Osteocyte (in vitro differentiated cells): ENCODE measurements at regions not wholly inside any gene's neighbourhood (a gene's known extent, or its start where the extent isn't known, plus 50 kb on each side); places are given as distances from the start of the nearest gene placed in this dataset.

Experiments
- DNase-seq: peaks from one replicate; pipeline ENCODE4 v3.0.0; 2021; ENCODE audit warnings: mixed read lengths; ENCODE audit not compliant: unreplicated experiment; ENCODE audit errors: extremely low spot score
- H3K27ac Mint-ChIP-seq: one replicate; pipeline ENCODE4 v1.8.0; 2021; ENCODE audit warnings: mild to moderate bottlenecking, mixed read lengths; ENCODE audit not compliant: unreplicated experiment
- H3K27me3 Mint-ChIP-seq: one replicate; pipeline ENCODE4 v1.8.0; 2021; ENCODE audit warnings: mixed read lengths; ENCODE audit not compliant: unreplicated experiment
- H3K36me3 Mint-ChIP-seq: one replicate; pipeline ENCODE4 v1.8.0; 2021; ENCODE audit warnings: mixed read lengths; ENCODE audit not compliant: unreplicated experiment
- H3K4me1 Mint-ChIP-seq: one replicate; pipeline ENCODE4 v1.8.0; 2021; ENCODE audit warnings: mixed read lengths; ENCODE audit not compliant: unreplicated experiment
- H3K4me3 Mint-ChIP-seq: one replicate; pipeline ENCODE4 v1.8.0; 2021; ENCODE audit warnings: mild to moderate bottlenecking, moderate library complexity, mixed read lengths; ENCODE audit not compliant: unreplicated experiment
- H3K9me3 Mint-ChIP-seq: one replicate; pipeline ENCODE4 v1.8.0; 2021; ENCODE audit warnings: mixed read lengths; ENCODE audit not compliant: unreplicated experiment
- CTCF ChIP-seq: fragments of 200-600 bp; sonication (generic); IDR thresholded peaks from 2 replicates; pipeline ENCODE4 v1.5.0; 2021; ENCODE audit warnings: antibody characterized with exemption, mild to moderate bottlenecking, moderate library complexity

DNA sequence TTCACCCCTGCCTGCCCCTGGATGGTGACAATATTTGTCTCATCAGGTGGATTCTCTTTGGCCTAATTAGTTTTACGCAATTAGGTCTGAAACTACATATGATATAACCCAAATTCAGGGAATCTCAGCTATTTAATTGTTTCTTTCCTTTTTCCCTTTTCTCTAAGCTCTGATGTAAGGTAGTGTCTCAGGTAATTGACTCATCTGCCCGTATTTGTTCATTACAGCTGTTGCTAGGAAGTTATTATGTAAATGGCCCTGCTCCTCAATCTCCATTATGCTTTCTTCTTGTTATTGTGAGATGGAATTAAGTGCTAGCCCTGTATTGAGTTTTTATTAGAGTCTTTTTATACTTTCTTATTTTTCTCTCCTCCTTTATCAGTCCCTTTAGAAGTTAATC, 378.2 kb upstream of the ARID1B start:
- peaks cover 26% of the 10 kb centered on the region for H3K27me3 Mint-ChIP-seq
- no peak for TF ChIP-seq CTCF
- H3K9me3 Mint-ChIP-seq: no peaks in the 10 kb centered on the region
- H3K36me3 Mint-ChIP-seq: no peaks in the 10 kb centered on the region
- H3K27ac Mint-ChIP-seq: no peak overlapping the region
- no peak for DNase-seq
- no peaks in the 10 kb centered on the region for H3K4me1 Mint-ChIP-seq
- H3K4me3 Mint-ChIP-seq: no peak overlapping the region

- Mint-ChIP-seq H3K9me3 (no peaks in the 10 kb centered on the region), H3K36me3 (no peaks in the 10 kb centered on the region), H3K27me3 (peaks cover 32% of the 10 kb centered on the region), H3K4me1 (no peaks in the 10 kb centered on the region), H3K27ac (no peak overlapping the region), H3K4me3 (no peak overlapping the region)
- no peak for DNase-seq
- TF ChIP-seq CTCF: no peak
Observed at GRCh38 chr6:156398371-156398770, 378.8 kb upstream of the ARID1B start.

GRCh38 chr6:156396791-156397418, 380.3 kb upstream of the ARID1B start:
- H3K36me3 Mint-ChIP-seq: no peaks in the 10 kb centered on the region
- no peaks in the 10 kb centered on the region for H3K9me3 Mint-ChIP-seq
- no peak for DNase-seq
- TF ChIP-seq CTCF: no peak
- H3K4me3 Mint-ChIP-seq: no peak overlapping the region
- H3K27ac Mint-ChIP-seq: no peak overlapping the region
- H3K27me3 Mint-ChIP-seq: peaks cover 41% of the 10 kb centered on the region
- H3K4me1 Mint-ChIP-seq: no peaks in the 10 kb centered on the region

- Mint-ChIP-seq H3K4me1 (no peaks in the 10 kb centered on the region), H3K27ac (no peak overlapping the region), H3K27me3 (peaks cover 41% of the 10 kb centered on the region), H3K36me3 (no peaks in the 10 kb centered on the region), H3K4me3 (no peak overlapping the region), H3K9me3 (no peaks in the 10 kb centered on the region)
- TF ChIP-seq CTCF: no peak
- no peak for DNase-seq
Observed at GRCh38 chr6:156396068-156396771, 381.0 kb upstream of the ARID1B start.

DNA sequence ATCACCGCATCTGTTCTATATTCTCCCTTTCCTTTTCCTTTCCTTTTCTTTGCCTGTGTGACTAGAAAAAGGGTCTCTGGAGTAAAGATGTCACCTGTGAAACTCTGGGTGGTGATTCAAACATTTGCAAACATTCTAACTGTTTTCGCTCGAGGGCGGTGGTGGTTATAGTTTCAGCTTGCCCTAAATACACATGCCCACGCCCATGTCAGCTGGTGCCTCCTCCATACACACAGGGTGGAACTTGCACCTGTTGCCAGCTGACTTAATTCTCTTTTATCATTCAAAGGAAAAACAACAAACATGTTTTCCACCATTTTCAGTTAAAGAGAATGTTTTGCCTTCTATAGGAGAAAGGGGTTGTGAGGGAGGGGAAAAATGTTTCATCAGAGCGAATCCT, 381.9 kb upstream of the ARID1B start:
- TF ChIP-seq CTCF: no peak
- Mint-ChIP-seq H3K36me3 (no peaks in the 10 kb centered on the region), H3K9me3 (no peaks in the 10 kb centered on the region), H3K4me1 (no peaks in the 10 kb centered on the region), H3K27me3 (peaks cover 35% of the 10 kb centered on the region), H3K4me3 (no peak overlapping the region), H3K27ac (no peak overlapping the region)
- DNase-seq: no peak
